BJ (cell line): ENCODE measurements at regions not wholly inside any gene's neighbourhood (a gene's known extent, or its start where the extent isn't known, plus 50 kb on each side); places are given as distances from the start of the nearest gene placed in this dataset.

Experiments used
- CTCF ChIA-PET: fragments of 350-600 bp; formaldehyde crosslinking; extraction: SDS; loops from one replicate; lab custom pipeline; 2021; ENCODE audit warnings: antibody characterized with exemption, inconsistent platforms; lab: Yijun Ruan, JAX
- POLR2A ChIA-PET: fragments of 300-600 bp; sonication (Branson Sonifier 250); formaldehyde crosslinking; extraction: SDS; loops from one replicate; lab custom pipeline; 2021; ENCODE audit warnings: antibody characterized with exemption; lab: Charles Lee
- DNase-seq: peaks from one replicate; pipeline ENCODE4 v3.0.0-alpha.2; 2011; ENCODE audit warnings: low read depth
- H3K27me3 ChIP-seq: 2 replicates; pipeline ENCODE4 v1.6.0; 2011; ENCODE audit warnings: low read length; ENCODE audit not compliant: control insufficient read depth, insufficient read depth
- H3K36me3 ChIP-seq: 2 replicates; pipeline ENCODE4 v1.5.1; 2011; ENCODE audit warnings: low read length; ENCODE audit not compliant: control insufficient read depth, insufficient read depth
- H3K4me3 ChIP-seq: 2 replicates; pipeline ENCODE4 v1.5.1; 2011; ENCODE audit warnings: low read depth, mild to moderate bottlenecking, control low read depth, low read length
- CTCF ChIP-seq: IDR thresholded peaks from 2 replicates; pipeline ENCODE4 v1.5.1; 2011; ENCODE audit warnings: low read depth, mild to moderate bottlenecking, control low read depth, inconsistent platforms, low read length, moderate library complexity; ENCODE audit not compliant: insufficient read depth

DNA sequence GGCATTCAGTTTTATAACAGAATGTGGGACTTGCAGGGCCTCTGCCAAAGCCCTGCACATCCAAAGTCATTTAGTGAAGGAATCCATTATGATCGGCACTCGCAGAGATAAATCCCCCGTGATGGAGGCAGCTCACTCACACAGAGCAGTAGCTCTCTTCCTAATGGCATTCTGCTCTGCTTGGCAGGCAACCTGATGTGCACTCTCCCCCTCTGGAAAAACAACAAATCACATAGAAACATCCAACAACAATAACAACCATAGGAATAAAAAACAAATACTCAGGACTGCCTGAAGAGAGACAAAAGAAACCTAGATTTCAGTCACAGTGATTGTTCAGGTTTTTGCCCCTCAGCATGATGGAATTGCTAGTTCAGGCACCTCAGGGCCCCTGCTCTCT, 59.7 kb downstream of the NAA11 start:
- DNase-seq = no peak
- H3K4me3 ChIP-seq = no peak overlapping the region
- H3K27me3 ChIP-seq = no peaks in the 10 kb centered on the region
- CTCF ChIA-PET = no interaction called here
- no peaks in the 10 kb centered on the region for H3K36me3 ChIP-seq
- no peak for TF ChIP-seq CTCF
- POLR2A ChIA-PET = no interaction called here

DNA sequence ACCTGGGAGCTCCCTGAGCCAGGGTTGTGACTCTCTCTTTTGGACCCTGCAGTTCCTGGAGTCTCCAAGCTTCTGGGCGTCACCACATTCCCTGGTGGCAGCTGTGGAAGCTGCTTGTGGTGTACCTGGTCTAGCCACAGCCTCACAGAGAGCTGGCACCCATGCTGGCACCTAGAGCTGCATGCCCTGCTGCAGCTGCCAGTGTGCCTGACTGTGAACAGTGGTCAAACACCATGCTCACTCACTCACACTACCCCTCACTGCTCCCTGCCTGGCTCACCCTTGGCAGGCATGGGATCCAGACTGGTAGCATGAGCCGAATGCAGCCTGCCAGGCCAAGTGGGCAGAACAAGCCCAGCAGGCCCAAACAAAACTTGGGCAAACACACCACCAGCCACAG, 66.6 kb downstream of the NAA11 start:
- ChIA-PET CTCF (no interaction called here), POLR2A (no interaction called here)
- H3K36me3 ChIP-seq = no peaks in the 10 kb centered on the region
- no peak overlapping the region for H3K4me3 ChIP-seq
- H3K27me3 ChIP-seq = no peaks in the 10 kb centered on the region
- no peak for TF ChIP-seq CTCF
- no peak for DNase-seq

DNA sequence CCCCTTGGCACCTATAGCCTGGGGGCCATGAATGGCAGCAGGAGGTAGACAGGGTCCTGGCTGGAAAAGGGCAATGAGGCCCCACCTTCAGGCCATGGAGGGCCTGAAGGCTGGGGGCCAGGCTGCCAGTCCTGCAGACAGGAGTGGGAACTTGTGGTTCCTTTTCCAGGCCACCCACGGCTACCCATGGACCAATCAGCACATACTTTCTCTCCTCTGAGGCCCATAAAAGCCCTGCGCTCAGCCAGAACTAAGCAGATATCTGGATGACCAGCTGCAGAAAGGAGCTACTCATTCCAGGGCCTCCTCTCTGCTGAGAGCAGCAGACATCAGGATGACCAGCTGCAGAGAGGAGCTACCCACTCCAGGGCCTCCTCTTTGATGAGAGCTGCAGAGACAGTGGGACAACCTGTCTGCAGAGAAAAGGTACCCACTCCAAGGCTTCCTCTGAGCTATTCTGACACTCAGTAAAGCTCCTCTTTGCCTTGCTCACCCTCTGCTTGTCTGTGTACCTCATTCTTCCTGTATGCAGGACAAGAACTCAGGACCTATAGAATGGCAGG, 67.2 kb downstream of the NAA11 start:
- Histone ChIP-seq H3K27me3 (no peaks in the 10 kb centered on the region), H3K4me3 (no peak overlapping the region), H3K36me3 (no peaks in the 10 kb centered on the region)
- POLR2A ChIA-PET = no interaction called here
- no peak for DNase-seq
- CTCF ChIA-PET = no interaction called here
- no peak for TF ChIP-seq CTCF

- ChIA-PET POLR2A (no interaction called here), CTCF (no interaction called here)
- no peaks in the 10 kb centered on the region for H3K27me3 ChIP-seq
- no peak for DNase-seq
- no peak for TF ChIP-seq CTCF
- H3K36me3 ChIP-seq = no peaks in the 10 kb centered on the region
- H3K4me3 ChIP-seq = no peak overlapping the region
These were observed 67.8 kb downstream of the NAA11 start for GRCh38 chr4:79257953-79258613.

GRCh38 chr4:79255793-79256192, 70.1 kb downstream of the NAA11 start:
- CTCF ChIA-PET = no interaction called here
- Histone ChIP-seq H3K36me3 (no peaks in the 10 kb centered on the region), H3K4me3 (no peak overlapping the region), H3K27me3 (no peaks in the 10 kb centered on the region)
- no peak for TF ChIP-seq CTCF
- no peak for DNase-seq
- POLR2A ChIA-PET = no interaction called here
